ENCODE measurements at regions not wholly inside any gene's neighbourhood (a gene's known extent, or its start where the extent isn't known, plus 50 kb on each side); places are given as distances from the start of the nearest gene placed in this dataset.

DNA sequence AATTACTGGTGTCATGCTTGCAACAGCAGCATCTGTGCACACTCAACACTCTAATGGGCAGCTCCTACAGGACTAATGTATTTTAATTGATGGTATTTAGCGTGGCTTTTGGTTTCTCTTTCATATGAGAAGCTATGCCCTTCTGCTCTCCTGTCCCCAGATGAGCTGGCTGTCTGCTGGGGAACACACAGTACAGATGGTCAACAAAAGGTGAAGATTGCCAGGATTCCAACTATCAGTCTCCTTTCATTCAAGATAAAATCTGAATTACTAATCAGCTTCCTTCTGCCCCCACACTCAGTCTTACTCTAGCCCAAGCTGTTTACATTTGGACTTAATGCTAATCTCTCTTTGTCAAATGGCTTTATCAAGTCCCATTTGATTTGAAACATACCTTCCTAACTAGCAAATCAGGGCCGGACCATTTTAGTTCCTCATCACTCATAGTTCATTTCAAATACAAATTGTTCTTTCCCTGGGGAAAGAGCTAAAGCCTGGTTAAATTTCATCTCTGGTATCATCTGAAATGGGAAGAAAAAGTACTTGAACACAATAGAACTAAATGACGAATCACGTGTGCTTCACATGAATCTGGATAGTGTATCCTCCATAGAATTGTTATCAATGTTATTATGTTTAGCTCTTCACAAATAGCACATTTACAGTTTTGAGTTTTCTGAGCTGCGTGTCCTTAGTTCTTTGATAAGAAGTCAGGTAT, 988.0 kb downstream of the PCDH17 start:
- TF ChIP-seq, protein P1, sequence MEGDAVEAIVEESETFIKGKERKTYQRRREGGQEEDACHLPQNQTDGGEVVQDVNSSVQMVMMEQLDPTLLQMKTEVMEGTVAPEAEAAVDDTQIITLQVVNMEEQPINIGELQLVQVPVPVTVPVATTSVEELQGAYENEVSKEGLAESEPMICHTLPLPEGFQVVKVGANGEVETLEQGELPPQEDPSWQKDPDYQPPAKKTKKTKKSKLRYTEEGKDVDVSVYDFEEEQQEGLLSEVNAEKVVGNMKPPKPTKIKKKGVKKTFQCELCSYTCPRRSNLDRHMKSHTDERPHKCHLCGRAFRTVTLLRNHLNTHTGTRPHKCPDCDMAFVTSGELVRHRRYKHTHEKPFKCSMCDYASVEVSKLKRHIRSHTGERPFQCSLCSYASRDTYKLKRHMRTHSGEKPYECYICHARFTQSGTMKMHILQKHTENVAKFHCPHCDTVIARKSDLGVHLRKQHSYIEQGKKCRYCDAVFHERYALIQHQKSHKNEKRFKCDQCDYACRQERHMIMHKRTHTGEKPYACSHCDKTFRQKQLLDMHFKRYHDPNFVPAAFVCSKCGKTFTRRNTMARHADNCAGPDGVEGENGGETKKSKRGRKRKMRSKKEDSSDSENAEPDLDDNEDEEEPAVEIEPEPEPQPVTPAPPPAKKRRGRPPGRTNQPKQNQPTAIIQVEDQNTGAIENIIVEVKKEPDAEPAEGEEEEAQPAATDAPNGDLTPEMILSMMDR (conservative IDR thresholded peaks at IDR 0.05; ENCODE audit: low read length) = no peak
- no peak for TF ChIP-seq EZH2phosphoT487 (IDR thresholded peaks at IDR 0.05; ENCODE audit: borderline replicate concordance)
